ENCODE measurements at regions not wholly inside any gene's neighbourhood (a gene's known extent, or its start where the extent isn't known, plus 50 kb on each side); places are given as distances from the start of the nearest gene placed in this dataset.

GRCh38 chr10:9452056-9452455, 1397.6 kb downstream of the GATA3 start:
- TF ChIP-seq PATZ1 (CRISPR knock-in tag; IDR thresholded peaks at IDR 0.05; ENCODE audit: borderline replicate concordance), result no peak
- TF ChIP-seq SNAI2 (CRISPR knock-in tag; IDR thresholded peaks at IDR 0.05), result no peak
- no peak for TF ChIP-seq ZC3H10 (CRISPR knock-in tag; IDR thresholded peaks at IDR 0.05)
- no peak for TF ChIP-seq GLIS3 (CRISPR knock-in tag; IDR thresholded peaks at IDR 0.05)
- TF ChIP-seq BACH2 (CRISPR knock-in tag; IDR thresholded peaks at IDR 0.05; ENCODE audit: borderline replicate concordance), result no peak
